CD4-positive, alpha-beta T cell (primary cell): ENCODE measurements at regions not wholly inside any gene's neighbourhood (a gene's known extent, or its start where the extent isn't known, plus 50 kb on each side); places are given as distances from the start of the nearest gene placed in this dataset.

ENCODE experiments used
- ATAC-seq: fragments of 200-7000 bp; cut with Tn5 transposase; one replicate; pipeline ENCODE4 v1.10.0; 2022; ENCODE audit warnings: mild to moderate bottlenecking; ENCODE audit not compliant: poor library complexity
- CTCF ChIA-PET: fragments of 350-600 bp; sonication (Branson Sonifier 250); formaldehyde crosslinking; loops from one replicate; lab custom pipeline; 2021; ENCODE audit warnings: antibody characterized with exemption, inconsistent platforms; lab: Charles Lee
- POLR2A ChIA-PET: fragments of 350-600 bp; sonication (Branson Sonifier 250); formaldehyde crosslinking; loops from one replicate; lab custom pipeline; 2021; ENCODE audit warnings: antibody characterized with exemption, inconsistent platforms; lab: Charles Lee
- DNase-seq, 14 experiments: peaks; one replicate each; pipeline ENCODE4 v3.0.0-alpha.2; 2013 to 2020; ENCODE audit warnings: mixed read lengths in 2 of 14
- H3K27ac ChIP-seq, 2 donors: one replicate each; pipeline versions ENCODE4 v1.5.1 to v1.7.0; 2013; ENCODE audit warnings: low read length in 2 of 2, low read depth in 1 of 2, mild to moderate bottlenecking in 1 of 2
- H3K27me3 ChIP-seq, 2 experiments: 1 replicate in 1 of 2; 2 replicates in 1 of 2; pipeline versions ENCODE4 v1.6.1 to v1.7.0; 2013; ENCODE audit warnings: low read length in 2 of 2, control low read depth in 1 of 2, mild to moderate bottlenecking in 1 of 2, moderate library complexity in 1 of 2; ENCODE audit not compliant: insufficient read depth in 2 of 2, control insufficient read depth in 1 of 2
- H3K36me3 ChIP-seq: one replicate; pipeline ENCODE4 v1.6.1; 2013; ENCODE audit warnings: low read length, control low read depth; ENCODE audit not compliant: insufficient read depth
- H3K4me1 ChIP-seq: one replicate; pipeline ENCODE4 v1.6.1; 2013; ENCODE audit warnings: low read length, control low read depth; ENCODE audit not compliant: insufficient read depth
- H3K4me3 ChIP-seq: one replicate; pipeline ENCODE4 v1.5.1; 2013; ENCODE audit warnings: mild to moderate bottlenecking, low read length, moderate library complexity
- H3K9me3 ChIP-seq, 2 experiments: 1 replicate in 1 of 2; 2 replicates in 1 of 2; pipeline versions ENCODE4 v1.6.1 to v1.7.0; 2013; ENCODE audit warnings: low read length in 2 of 2, mild to moderate bottlenecking in 2 of 2, control low read depth in 1 of 2, moderate library complexity in 1 of 2; ENCODE audit not compliant: control insufficient read depth in 1 of 2, insufficient read depth in 1 of 2
- H3K27ac Mint-ChIP-seq: one replicate; pipeline ENCODE4 v1.8.0; 2020; ENCODE audit warnings: mixed read lengths
- H3K27me3 Mint-ChIP-seq: one replicate; pipeline ENCODE4 v1.8.0; 2021; ENCODE audit warnings: mixed read lengths
- H3K36me3 Mint-ChIP-seq: one replicate; pipeline ENCODE4 v1.8.0; 2021; ENCODE audit warnings: low read depth, mixed read lengths
- H3K4me1 Mint-ChIP-seq: one replicate; pipeline ENCODE4 v1.8.0; 2021; ENCODE audit warnings: low read depth, mixed read lengths
- H3K4me3 Mint-ChIP-seq: one replicate; pipeline ENCODE4 v1.8.0; 2020; ENCODE audit warnings: mild to moderate bottlenecking, mixed read lengths
- H3K9me3 Mint-ChIP-seq: one replicate; pipeline ENCODE4 v1.8.0; 2020; ENCODE audit warnings: mixed read lengths
- CTCF ChIP-seq: fragments of 200-600 bp; IDR thresholded peaks from one replicate; pipeline ENCODE4 v1.8.0; 2022; ENCODE audit warnings: antibody characterized with exemption, mild to moderate bottlenecking
- intact Hi-C, 2 experiments: fragments of 100-400 bp; cut with DNase I in 1 of 2; cut with micrococcal nuclease in 1 of 2; formaldehyde crosslinking; loops; one replicate each; pipeline versions ENCODE4 v1.15.1 to v1.9.0; 2023 to 2025; cut with DNase I, micrococcal nuclease

- Mint-ChIP-seq H3K4me3 (no peak overlapping the region), H3K4me1 (no peaks in the 10 kb centered on the region), H3K36me3 (no peaks in the 10 kb centered on the region), H3K27ac (no peak overlapping the region), H3K9me3 (peaks cover 10% of the 10 kb centered on the region), H3K27me3 (peaks cover 8% of the 10 kb centered on the region)
- Histone ChIP-seq H3K4me1 (no peaks in the 10 kb centered on the region), H3K27me3 (no peaks in the 10 kb centered on the region), H3K9me3 (peaks cover 0 to 6% of the 10 kb centered on the region in 2 experiments), H3K4me3 (no peak overlapping the region), H3K36me3 (no peaks in the 10 kb centered on the region), H3K27ac (no peak overlapping the region)
- intact Hi-C loops: no loop called here
- TF ChIP-seq CTCF: no peak
- ATAC-seq (no peak), DNase-seq (no peak)
- POLR2A ChIA-PET: no interaction called here
- CTCF ChIA-PET: no interaction called here
Observed at GRCh38 chr6:24043848-24044247, 82.2 kb upstream of the NRSN1 start.

- Histone ChIP-seq H3K27me3 (no peaks in the 10 kb centered on the region), H3K4me1 (no peaks in the 10 kb centered on the region), H3K27ac (no peak overlapping the region), H3K4me3 (no peak overlapping the region), H3K9me3 (no peaks in the 10 kb centered on the region), H3K36me3 (no peaks in the 10 kb centered on the region)
- ChIA-PET POLR2A (no interaction called here), CTCF (no interaction called here)
- ATAC-seq: no peak
- H3K27me3 Mint-ChIP-seq: peaks cover 15% of the 10 kb centered on the region
- TF ChIP-seq CTCF: no peak
- intact Hi-C loops: no loop called here
- no peaks in the 10 kb centered on the region for H3K9me3 Mint-ChIP-seq
- DNase-seq: no peak
- H3K4me3 Mint-ChIP-seq: no peak overlapping the region
- H3K4me1 Mint-ChIP-seq: no peaks in the 10 kb centered on the region
- H3K27ac Mint-ChIP-seq: no peak overlapping the region
- H3K36me3 Mint-ChIP-seq: no peaks in the 10 kb centered on the region
Observed at GRCh38 chr6:24051942-24052589, 73.9 kb upstream of the NRSN1 start.

GRCh38 chr6:24052590-24052961 is 73.4 kb upstream of the NRSN1 start:
- no peaks in the 10 kb centered on the region for H3K4me1 Mint-ChIP-seq
- H3K4me1 ChIP-seq: no peaks in the 10 kb centered on the region
- no peaks in the 10 kb centered on the region for H3K9me3 Mint-ChIP-seq
- no peaks in the 10 kb centered on the region for H3K36me3 ChIP-seq
- POLR2A ChIA-PET: no interaction called here
- H3K27me3 Mint-ChIP-seq: peaks cover 15% of the 10 kb centered on the region
- ATAC-seq (no peak), DNase-seq (no peak)
- H3K9me3 ChIP-seq: no peaks in the 10 kb centered on the region
- H3K4me3 ChIP-seq: no peak overlapping the region
- CTCF ChIA-PET: no interaction called here
- TF ChIP-seq CTCF: no peak
- no peaks in the 10 kb centered on the region for H3K27me3 ChIP-seq
- no peak overlapping the region for H3K27ac ChIP-seq
- H3K36me3 Mint-ChIP-seq: no peaks in the 10 kb centered on the region
- intact Hi-C loops: no loop called here
- no peak overlapping the region for H3K27ac Mint-ChIP-seq
- H3K4me3 Mint-ChIP-seq: no peak overlapping the region
